Stimulated activated CD4-positive, alpha-beta T cell treated with anti-CD3 and anti-CD28 coated beads, Interleukin-1b, Interleukin-23, amount 100 ng/mL, for 24 hours (primary cell): ENCODE measurements at regions not wholly inside any gene's neighbourhood (a gene's known extent, or its start where the extent isn't known, plus 50 kb on each side); places are given as distances from the start of the nearest gene placed in this dataset.
"Not testable (repeated sequence)": the region's sequence is repeated elsewhere in the genome, so short reads cannot be mapped to it uniquely, and the experiment has no call there.

ENCODE experiments used
- DNase-seq, 4 experiments: peaks; one replicate each; pipeline ENCODE4 v3.0.0-alpha.2; 2020; ENCODE audit warnings: low read depth in 4 of 4, low spot score in 1 of 4

- no peak for DNase-seq
These were observed 807.4 kb downstream of the TNS3 start for GRCh38 chr7:46774515-46774914.

- no peak for DNase-seq
These were observed 809.1 kb downstream of the TNS3 start for GRCh38 chr7:46772776-46773175.

- DNase-seq, result no peak
These were observed 814.8 kb downstream of the TNS3 start for GRCh38 chr7:46767071-46767470.

- DNase-seq, result no peak
These were observed 817.6 kb downstream of the TNS3 start for GRCh38 chr7:46764100-46764936.

- no peak for DNase-seq
These were observed 818.6 kb downstream of the TNS3 start for GRCh38 chr7:46763344-46763743.

GRCh38 chr7:46759711-46760480 is 822.0 kb downstream of the TNS3 start:
- no peak for DNase-seq

- no peak for DNase-seq
These were observed 824.9 kb downstream of the TNS3 start for GRCh38 chr7:46756996-46757395.

GRCh38 chr7:46756256-46756655 is 825.7 kb downstream of the TNS3 start:
- no peak for DNase-seq

- DNase-seq, result no peak
These were observed 826.5 kb downstream of the TNS3 start for GRCh38 chr7:46755120-46756034.

GRCh38 chr7:46754140-46754720 is 827.7 kb downstream of the TNS3 start:
- no peak for DNase-seq

GRCh38 chr7:46753662-46754061 is 828.2 kb downstream of the TNS3 start:
- DNase-seq, result no peak

GRCh38 chr7:46752881-46753366 is 829.0 kb downstream of the TNS3 start:
- no peak for DNase-seq

- DNase-seq, result not testable (repeated sequence)
These were observed 829.8 kb downstream of the TNS3 start for GRCh38 chr7:46751927-46752723.

- no peak for DNase-seq
These were observed 830.4 kb upstream of the IGFBP3 start for GRCh38 chr7:46751471-46751870.

- no peak for DNase-seq
These were observed 829.3 kb upstream of the IGFBP3 start for GRCh38 chr7:46750321-46750865.

- DNase-seq, result no peak
These were observed 827.0 kb upstream of the IGFBP3 start for GRCh38 chr7:46747869-46748576.

GRCh38 chr7:46746695-46747687 is 825.9 kb upstream of the IGFBP3 start:
- DNase-seq, result no peak

GRCh38 chr7:46745707-46746090 is 824.6 kb upstream of the IGFBP3 start:
- no peak for DNase-seq
